ENCODE measurements at regions not wholly inside any gene's neighbourhood (a gene's known extent, or its start where the extent isn't known, plus 50 kb on each side); places are given as distances from the start of the nearest gene placed in this dataset.

GRCh38 chr15:94086341-94086740 lies 145.0 kb upstream of the MCTP2 start (continued):
- TF ChIP-seq ZNF532 (CRISPR knock-in tag; IDR thresholded peaks at IDR 0.05; ENCODE audit: borderline replicate concordance) (no peak), MAX (CRISPR knock-in tag; IDR thresholded peaks at IDR 0.05) (no peak), EMX1 (CRISPR knock-in tag; IDR thresholded peaks at IDR 0.05) (no peak), MLX (CRISPR knock-in tag; IDR thresholded peaks at IDR 0.05) (no peak), ZNF512 (CRISPR knock-in tag; IDR thresholded peaks at IDR 0.05; ENCODE audit: borderline replicate concordance) (no peak), FOXK1 (CRISPR knock-in tag; IDR thresholded peaks at IDR 0.05) (no peak), RELA (CRISPR knock-in tag; IDR thresholded peaks at IDR 0.05; ENCODE audit: borderline replicate concordance) (no peak)

- no peaks in the 10 kb centered on the region for H3K9me3 Mint-ChIP-seq
- peaks cover 13% of the 10 kb centered on the region for H3K4me1 Mint-ChIP-seq
- H3K36me3 Mint-ChIP-seq: no peaks in the 10 kb centered on the region
- no peak for DNase-seq (ENCODE audit: low spot score)
- H3K4me3 Mint-ChIP-seq: no peak overlapping the region
- TF ChIP-seq JAZF1 (CRISPR knock-in tag; IDR thresholded peaks at IDR 0.05) (no peak), GABPB1 (CRISPR knock-in tag; IDR thresholded peaks at IDR 0.05) (no peak), ZBTB21 (CRISPR knock-in tag; IDR thresholded peaks at IDR 0.05; ENCODE audit: borderline replicate concordance) (no peak), HMGA2 (CRISPR knock-in tag; IDR thresholded peaks at IDR 0.05) (no peak), E2F1 (CRISPR knock-in tag; IDR thresholded peaks at IDR 0.05) (no peak), AR (CRISPR knock-in tag; IDR thresholded peaks at IDR 0.05) (no peak)
- POLR2A ChIA-PET: no interaction called here
- no peaks in the 10 kb centered on the region for H3K27me3 Mint-ChIP-seq (ENCODE audit: low read depth)
- no peak overlapping the region for H3K27ac Mint-ChIP-seq
- no peak for ATAC-seq
- CTCF ChIA-PET: interaction anchor here (0.9 to 1.3 kb wide), 2 partner anchors 87 to 1054 kb away, joined by 3 read pairs; no protein-coding TSS in a partner anchor
These were observed 147.8 kb upstream of the MCTP2 start for GRCh38 chr15:94083467-94084052.
